ENCODE measurements at regions not wholly inside any gene's neighbourhood (a gene's known extent, or its start where the extent isn't known, plus 50 kb on each side); places are given as distances from the start of the nearest gene placed in this dataset.
"Not testable (repeated sequence)": the region's sequence is repeated elsewhere in the genome, so short reads cannot be mapped to it uniquely, and the experiment has no call there.

- not testable (repeated sequence) for TF ChIP-seq CTCF (IDR thresholded peaks at IDR 0.05; ENCODE audit: low read length); EZH2 (optimal IDR thresholded peaks at IDR 0.05; ENCODE audit: low read depth, low read length); EZH2phosphoT487 (IDR thresholded peaks at IDR 0.05; ENCODE audit: low read length)
Observed at GRCh38 chr4:63942706-63943286, 466.5 kb downstream of the TECRL start.
